ENCODE measurements at regions not wholly inside any gene's neighbourhood (a gene's known extent, or its start where the extent isn't known, plus 50 kb on each side); places are given as distances from the start of the nearest gene placed in this dataset.

- no peak for DNase-seq
These were observed 241.4 kb upstream of the SALL3 start for GRCh38 chr18:78738076-78738690.

GRCh38 chr18:78739115-78739514 lies 240.5 kb upstream of the SALL3 start:
- no peak for DNase-seq

GRCh38 chr18:78739882-78740677 lies 239.5 kb upstream of the SALL3 start:
- DNase-seq = no peak

- no peak for DNase-seq
These were observed 238.7 kb upstream of the SALL3 start for GRCh38 chr18:78740876-78741275.

- DNase-seq = no peak
These were observed 238.0 kb upstream of the SALL3 start for GRCh38 chr18:78741381-78742217.

- no peak for DNase-seq
These were observed 237.3 kb upstream of the SALL3 start for GRCh38 chr18:78742218-78742745.

GRCh38 chr18:78743078-78743477 lies 236.5 kb upstream of the SALL3 start:
- no peak for DNase-seq

- no peak for DNase-seq
These were observed 228.0 kb upstream of the SALL3 start for GRCh38 chr18:78751664-78752063.

GRCh38 chr18:78753240-78753639 lies 226.4 kb upstream of the SALL3 start:
- DNase-seq = no peak

GRCh38 chr18:78754311-78755043 lies 225.1 kb upstream of the SALL3 start:
- DNase-seq = no peak

GRCh38 chr18:78757014-78757413 lies 222.6 kb upstream of the SALL3 start:
- no peak for DNase-seq

- no peak for DNase-seq
These were observed 221.1 kb upstream of the SALL3 start for GRCh38 chr18:78758496-78758895.

- no peak for DNase-seq
These were observed 216.9 kb upstream of the SALL3 start for GRCh38 chr18:78762753-78763152.

- DNase-seq = no peak
These were observed 215.1 kb upstream of the SALL3 start for GRCh38 chr18:78764544-78764943.

GRCh38 chr18:78765142-78765541 lies 214.5 kb upstream of the SALL3 start:
- no peak for DNase-seq

- DNase-seq = no peak
These were observed 213.9 kb upstream of the SALL3 start for GRCh38 chr18:78765637-78766281.

GRCh38 chr18:78766651-78767533 lies 212.7 kb upstream of the SALL3 start:
- no peak for DNase-seq

- no peak for DNase-seq
These were observed 212.0 kb upstream of the SALL3 start for GRCh38 chr18:78767648-78768071.

- no peak for DNase-seq
These were observed 211.4 kb upstream of the SALL3 start for GRCh38 chr18:78768221-78768620.

- peak; percentile 69 for DNase-seq
These were observed 210.7 kb upstream of the SALL3 start for GRCh38 chr18:78768656-78769501.

All from NCI-H510A (cell line).